ENCODE measurements at regions not wholly inside any gene's neighbourhood (a gene's known extent, or its start where the extent isn't known, plus 50 kb on each side); places are given as distances from the start of the nearest gene placed in this dataset.

DNA sequence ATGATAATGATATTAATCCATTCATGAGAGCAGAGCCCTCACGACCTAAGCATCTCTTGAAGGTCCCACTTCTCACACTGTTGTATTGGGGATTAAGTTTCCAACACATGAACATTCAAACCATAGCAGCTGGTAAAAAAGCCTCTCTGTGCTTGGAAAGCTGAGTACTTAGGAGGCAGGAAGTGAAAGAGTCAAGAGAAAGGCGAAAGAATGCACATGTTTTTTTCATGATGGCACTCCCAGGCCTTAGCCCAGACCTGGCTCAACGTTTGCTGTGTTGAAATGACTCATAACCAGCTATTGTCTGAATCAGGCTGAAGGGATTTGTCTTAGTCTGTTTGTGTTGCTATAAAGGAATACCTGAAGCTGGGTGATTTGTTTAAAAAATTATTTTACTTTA, 84.4 kb upstream of the RGMA start:
- TF ChIP-seq, protein P1, sequence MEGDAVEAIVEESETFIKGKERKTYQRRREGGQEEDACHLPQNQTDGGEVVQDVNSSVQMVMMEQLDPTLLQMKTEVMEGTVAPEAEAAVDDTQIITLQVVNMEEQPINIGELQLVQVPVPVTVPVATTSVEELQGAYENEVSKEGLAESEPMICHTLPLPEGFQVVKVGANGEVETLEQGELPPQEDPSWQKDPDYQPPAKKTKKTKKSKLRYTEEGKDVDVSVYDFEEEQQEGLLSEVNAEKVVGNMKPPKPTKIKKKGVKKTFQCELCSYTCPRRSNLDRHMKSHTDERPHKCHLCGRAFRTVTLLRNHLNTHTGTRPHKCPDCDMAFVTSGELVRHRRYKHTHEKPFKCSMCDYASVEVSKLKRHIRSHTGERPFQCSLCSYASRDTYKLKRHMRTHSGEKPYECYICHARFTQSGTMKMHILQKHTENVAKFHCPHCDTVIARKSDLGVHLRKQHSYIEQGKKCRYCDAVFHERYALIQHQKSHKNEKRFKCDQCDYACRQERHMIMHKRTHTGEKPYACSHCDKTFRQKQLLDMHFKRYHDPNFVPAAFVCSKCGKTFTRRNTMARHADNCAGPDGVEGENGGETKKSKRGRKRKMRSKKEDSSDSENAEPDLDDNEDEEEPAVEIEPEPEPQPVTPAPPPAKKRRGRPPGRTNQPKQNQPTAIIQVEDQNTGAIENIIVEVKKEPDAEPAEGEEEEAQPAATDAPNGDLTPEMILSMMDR (IDR thresholded peaks at IDR 0.05 in 8 of 11, conservative IDR thresholded peaks at IDR 0.05 in 3 of 11), result no peak
- TF ChIP-seq POLR2A (IDR thresholded peaks at IDR 0.05) (no peak), POLR2AphosphoS5 (IDR thresholded peaks at IDR 0.05) (no peak)

Data from spleen (tissue), 7 donors.